ENCODE measurements at regions not wholly inside any gene's neighbourhood (a gene's known extent, or its start where the extent isn't known, plus 50 kb on each side); places are given as distances from the start of the nearest gene placed in this dataset.
"Not testable (repeated sequence)": the region's sequence is repeated elsewhere in the genome, so short reads cannot be mapped to it uniquely, and the experiment has no call there.

DNA sequence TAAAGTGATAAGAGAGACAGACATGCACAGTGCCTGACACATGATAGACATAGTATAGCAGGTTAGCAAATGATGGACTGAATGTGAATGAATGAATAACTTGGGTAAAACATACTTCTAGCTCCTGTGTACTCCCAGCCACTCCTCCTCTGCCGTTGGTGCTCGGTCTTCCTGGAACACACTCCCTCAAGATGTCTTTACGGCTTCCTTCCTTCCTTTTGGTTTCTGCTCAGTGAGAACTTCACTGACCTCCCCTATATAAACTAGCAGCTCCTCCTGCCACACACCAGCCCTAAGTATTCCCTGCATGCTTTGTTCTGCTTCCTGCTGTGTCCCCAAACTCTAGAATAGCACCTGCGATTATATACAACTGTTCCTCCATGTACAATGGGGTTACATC is 50.2 kb downstream of the RAD54L2 start:
- no peak for DNase-seq

DNA sequence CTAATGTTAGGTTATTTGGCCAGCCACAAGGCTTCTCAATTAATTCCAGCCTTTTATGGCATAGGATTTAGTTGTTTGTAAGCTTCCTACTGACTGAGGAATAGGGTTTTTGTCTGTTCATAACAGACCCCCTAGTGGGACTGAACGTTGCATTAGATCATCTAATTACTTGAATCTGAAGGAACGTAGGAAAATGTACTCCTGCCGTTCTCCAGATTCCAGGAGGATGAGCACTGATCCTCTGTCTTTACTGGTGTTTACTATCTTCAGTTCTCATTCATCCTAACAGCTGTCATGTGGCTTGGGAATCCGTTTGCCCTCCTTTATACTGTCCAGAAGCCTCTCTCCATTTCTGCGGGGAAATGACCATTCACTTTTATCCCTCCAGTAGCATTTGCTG is 52.7 kb downstream of the RAD54L2 start:
- no peak for DNase-seq

DNA sequence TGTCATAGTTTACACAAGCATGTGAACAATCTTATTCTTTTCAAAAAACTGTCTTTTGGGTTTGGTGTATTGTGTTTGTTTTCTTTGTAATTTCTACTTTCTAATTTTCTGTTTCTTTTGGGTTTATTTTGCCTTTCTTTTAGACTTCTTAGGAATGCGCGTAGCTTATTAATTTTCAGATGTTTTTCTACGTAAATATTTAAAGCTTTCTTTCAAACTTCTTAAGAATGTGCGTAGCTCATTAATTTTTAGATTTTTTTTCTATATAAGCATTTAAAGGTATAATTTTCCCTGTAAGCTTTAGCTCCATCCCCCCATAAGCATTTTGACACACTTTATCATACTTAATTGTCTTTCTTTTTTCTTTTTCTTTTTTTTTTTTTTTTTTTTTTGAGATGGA is 55.2 kb downstream of the RAD54L2 start:
- no peak for DNase-seq

DNA sequence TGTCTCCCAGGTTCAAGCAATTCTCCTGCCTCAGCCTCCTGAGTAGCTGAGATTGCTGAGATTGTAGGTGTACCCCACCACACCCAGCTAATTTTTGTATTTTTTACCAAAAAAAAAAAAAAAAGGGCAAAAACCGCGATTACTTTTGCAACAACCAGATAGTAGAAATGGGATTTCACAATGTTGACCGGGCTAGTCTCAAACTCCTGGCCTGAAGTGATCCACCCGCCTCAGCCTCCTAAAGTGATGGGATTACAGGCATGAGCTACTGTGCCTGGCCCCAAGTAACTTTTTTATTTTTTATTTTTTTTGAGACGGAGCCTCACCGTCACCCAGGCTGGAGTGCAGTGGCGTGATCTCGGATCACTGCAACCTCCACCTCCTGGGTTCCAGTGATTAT is 61.1 kb downstream of the RAD54L2 start:
- DNase-seq, result not testable (repeated sequence)

DNA sequence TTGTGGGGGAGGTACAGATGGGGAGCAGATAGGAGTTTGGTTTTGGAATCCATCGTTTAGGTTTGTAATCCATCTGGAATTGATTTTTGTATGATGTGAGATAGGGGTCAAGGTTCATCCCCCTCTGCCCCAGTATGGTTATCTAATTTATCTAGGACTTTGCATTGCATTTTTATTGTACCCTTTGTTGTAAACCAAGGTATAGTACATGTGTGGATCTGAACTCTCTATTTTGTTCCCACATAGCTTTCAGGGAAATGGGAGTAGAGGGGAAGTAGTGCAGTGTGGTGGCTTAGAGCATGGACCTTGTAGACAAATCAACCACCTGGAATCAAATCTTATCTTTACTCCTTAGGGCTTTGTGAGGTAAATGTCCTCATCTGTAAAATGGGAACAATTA is 65.7 kb downstream of the RAD54L2 start:
- DNase-seq, result no peak

DNA sequence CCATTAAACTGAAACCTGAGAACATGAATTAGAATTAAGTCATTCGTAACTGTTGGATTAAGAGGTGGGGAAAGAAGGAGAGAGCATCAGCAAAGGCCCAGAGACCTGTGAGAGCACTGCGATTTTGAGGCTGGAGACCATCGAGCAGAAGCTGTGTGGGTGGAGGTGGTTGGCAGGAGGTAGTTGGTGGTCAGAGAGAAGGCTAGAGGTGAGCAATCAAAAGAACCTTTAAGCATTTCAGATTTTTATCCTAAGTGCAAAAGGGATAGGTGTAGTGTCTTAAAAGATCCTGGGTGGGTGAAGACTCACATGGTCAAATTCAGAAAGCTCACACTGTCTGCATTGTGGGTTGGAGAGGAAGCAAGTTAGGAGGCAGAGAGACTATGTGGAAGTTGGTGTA is 65.1 kb upstream of the TEX264 start:
- DNase-seq, result no peak

DNA sequence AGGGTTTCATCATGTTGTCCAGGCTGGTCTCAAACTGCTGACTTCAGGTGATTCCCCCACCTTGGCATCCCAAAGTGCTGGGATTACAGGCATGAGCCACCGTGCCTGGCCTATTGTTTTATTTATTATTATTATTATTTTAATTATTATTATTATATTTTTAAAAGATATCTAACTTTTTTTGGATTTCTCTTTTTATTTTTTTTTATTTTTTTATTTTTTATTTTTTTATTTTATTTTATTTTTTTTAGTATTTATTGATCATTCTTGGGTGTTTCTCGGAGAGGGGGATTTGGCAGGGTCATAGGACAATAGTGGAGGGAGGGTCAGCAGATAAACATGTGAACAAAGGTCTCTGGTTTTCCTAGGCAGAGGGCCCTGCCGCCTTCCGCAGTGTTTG is 64.2 kb upstream of the TEX264 start:
- DNase-seq, result not testable (repeated sequence)

DNA sequence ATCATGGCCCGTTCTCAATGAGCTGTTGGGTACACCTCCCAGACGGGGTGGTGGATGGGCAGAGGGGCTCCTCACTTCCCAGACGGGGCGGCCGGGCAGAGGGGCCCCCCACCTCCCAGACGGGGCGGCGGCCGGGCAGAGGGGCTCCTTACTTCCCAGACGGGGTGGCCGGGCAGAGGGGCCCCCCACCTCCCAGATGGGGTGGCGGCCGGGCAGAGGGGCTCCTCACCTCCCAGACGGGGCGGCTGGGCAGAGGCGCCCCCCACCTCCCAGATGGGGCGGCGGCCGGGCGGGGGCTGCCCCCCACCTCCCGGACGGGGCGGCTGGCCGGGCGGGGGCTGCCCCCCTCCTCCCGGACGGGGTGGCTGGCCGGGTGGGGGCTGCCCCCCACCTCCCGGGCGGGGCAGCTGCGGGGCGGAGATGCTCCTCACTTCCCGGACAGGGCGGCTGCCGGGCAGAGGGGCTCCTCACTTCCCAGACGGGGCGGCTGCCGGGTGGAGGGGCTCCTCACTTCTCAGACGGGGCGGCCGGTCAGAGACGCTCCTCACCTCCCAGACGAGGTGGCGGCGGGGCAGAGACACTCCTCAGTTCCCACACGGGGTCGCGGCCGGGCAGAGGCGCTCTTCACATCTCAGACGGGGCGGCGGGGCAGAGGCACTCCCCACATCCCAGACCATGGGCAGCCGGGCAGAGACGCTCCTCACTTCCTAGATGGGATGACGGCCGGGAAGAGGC is 63.3 kb upstream of the TEX264 start:
- DNase-seq, result not testable (repeated sequence)

DNA sequence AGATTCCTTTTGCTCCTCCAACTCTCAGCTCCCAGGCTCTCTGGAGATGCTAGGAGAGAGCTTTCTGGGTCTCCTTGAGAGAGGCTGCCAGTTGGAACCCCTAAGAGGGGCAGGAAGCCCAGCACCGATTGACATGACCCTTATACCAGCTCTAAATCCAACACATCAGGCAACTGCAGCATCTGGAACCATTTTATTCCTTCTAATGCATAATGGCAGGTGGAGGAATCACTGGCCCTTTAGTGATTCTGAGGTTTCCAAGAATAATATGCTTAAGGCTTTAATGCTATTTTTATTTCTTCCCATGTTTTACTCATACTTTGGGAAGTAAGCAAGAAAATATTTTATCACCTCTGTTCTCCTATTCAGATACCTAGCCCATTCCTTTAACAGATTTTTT is 60.3 kb upstream of the TEX264 start:
- no peak for DNase-seq

DNA sequence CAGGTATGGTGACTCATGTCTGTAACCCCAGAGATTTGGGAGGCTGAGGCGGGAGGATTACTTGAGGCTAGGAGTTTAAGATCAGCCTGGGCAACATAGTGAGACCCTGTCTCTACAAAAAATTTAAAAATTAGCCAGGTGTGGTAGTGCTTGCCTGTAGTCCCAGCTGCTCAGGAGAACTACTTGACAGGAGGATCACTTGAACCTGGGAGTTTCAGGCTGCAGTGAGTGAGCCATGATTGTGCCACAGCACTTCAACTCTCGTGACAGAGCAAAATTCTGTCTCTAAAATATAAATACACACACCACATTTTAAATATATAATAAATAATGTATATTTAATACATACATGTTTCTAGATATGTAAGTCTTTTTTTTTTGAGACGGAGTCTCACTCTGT is 53.5 kb upstream of the TEX264 start:
- DNase-seq, result no peak

DNA sequence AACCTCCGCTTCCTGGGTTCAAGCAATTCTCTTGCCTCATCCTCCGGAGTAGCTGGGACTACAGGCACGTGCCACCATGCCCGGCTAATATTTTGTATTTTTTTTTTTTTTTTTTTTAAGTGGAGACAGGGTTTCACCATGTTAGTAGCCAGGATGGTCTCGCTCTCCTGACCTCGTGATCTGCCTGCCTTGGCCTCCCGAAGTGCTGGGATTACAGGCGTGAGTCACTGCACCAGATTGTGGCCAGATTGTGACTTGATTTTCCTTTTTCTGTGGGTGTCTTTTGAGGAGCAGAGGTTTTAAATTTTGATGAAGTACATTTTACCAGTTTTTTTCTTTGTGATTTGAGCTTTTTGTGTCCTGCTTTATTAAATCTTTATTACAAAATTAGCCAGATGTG is 53.0 kb upstream of the TEX264 start:
- not testable (repeated sequence) for DNase-seq

DNA sequence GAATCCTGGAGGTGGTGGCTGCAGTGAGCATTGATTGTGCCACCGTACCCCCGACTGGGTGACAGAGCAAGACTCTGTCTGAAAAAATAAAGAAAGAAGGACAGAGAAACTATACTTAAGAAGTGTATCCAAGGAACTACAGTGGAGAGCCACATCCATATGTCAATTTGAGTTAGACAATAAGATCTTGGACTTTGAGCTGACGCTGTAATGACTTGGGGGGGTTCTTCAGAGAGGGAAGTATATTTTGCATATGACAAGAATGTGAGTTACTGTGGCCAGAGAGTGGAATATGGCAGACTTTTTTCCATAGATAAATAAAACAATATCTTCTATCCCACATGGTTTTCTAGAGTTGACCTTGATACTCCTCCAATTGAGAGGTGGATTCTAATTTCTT is 52.6 kb upstream of the TEX264 start:
- DNase-seq, result no peak

DNA sequence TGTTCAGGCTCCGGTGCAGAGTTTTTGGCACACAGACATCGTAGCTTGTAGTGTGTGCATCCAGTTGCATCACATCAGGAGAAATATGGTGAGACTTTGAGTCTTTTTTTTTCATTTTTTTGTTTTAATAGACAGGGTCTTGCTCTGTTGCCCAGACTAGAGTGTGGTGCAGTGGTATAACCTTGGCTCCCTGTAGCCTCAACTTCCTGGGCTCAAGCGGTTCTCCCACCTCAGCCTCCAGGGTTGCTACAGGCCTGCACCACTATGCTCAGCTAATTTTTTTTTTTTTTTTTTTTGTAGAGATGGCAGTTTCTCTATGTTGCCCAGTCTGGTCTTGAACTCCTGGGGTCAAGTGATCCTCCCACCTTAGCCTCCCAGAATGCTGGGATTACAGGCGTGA is 51.1 kb upstream of the TEX264 start:
- DNase-seq, result no peak

DNA sequence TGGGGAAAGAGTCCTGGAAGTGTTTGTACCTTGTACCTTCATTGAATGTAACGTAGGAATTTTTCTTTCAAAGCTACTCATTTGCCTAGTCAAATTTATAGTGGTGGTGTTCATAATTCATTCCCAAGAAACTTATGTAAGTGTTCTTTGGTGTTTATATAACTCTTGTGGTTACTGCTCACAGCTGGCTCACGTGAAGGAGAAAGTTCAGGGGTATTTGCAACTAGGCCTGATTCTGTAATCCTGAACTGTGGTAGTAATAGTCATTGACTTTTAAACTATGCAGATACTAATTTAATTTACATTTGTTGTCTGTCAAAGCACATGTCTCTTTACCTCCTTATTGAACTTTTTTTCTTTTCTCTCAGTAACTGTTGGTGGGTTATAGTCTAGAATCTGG is 50.5 kb upstream of the TEX264 start:
- no peak for DNase-seq

DNA sequence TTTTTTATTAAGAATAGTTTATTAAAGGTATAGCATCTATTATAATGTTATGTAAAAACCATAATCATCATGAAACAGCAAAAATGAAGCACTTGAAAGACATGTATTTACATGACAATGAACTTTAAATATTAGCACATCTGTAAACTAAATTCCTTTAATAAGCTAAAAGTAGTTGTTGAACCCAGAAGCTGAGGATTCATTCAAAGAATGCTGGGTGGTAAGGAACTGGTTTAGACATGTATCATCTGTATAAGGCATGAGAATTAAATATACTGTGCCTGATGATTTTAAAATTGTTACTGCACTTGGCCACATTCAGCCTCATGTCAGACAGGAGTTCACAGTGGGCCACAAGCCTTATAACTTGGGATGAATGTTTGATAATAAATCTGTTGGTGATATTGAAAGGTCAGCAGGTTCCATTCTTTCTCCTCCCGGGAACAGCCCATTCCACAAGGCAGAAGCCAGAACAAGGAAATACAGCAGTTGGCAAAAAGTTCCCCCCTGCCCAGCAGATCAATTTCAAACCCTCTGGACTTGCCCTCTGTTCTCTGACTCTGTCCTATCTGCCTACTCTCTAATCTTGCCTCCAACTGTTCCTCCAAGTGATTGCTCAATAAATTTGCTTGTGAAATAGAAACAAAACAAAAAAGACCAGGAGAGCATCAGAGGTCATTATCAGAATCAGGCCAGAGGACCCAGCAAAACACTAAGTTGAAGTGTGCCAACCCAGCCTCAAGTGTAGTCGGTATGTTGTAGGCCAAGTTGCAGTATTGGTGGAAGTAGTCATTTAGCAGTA is 49.8 kb upstream of the TEX264 start:
- DNase-seq, result peak; percentile 37
